MM.1S (cell line): ENCODE measurements at regions not wholly inside any gene's neighbourhood (a gene's known extent, or its start where the extent isn't known, plus 50 kb on each side); places are given as distances from the start of the nearest gene placed in this dataset.

ENCODE experiments used
- DNase-seq: peaks from one replicate; pipeline ENCODE4 v3.0.0-alpha.2; 2015
- H2AFZ ChIP-seq: fragments of 300-600 bp; sonication (generic); 2 replicates; pipeline ENCODE4 v1.6.0; 2016; ENCODE audit warnings: antibody characterized with exemption, low read length
- H3F3A ChIP-seq: fragments of 300-600 bp; sonication (generic); 2 replicates; pipeline ENCODE4 v1.6.1; 2016; ENCODE audit warnings: mild to moderate bottlenecking, antibody characterized with exemption, low read length, moderate library complexity, mixed read lengths; ENCODE audit not compliant: insufficient read depth
- H3K27ac ChIP-seq: fragments of 300-600 bp; sonication (generic); 2 replicates; pipeline ENCODE4 v1.5.1; 2016; ENCODE audit warnings: mild to moderate bottlenecking, low read length
- H3K27me3 ChIP-seq: fragments of 300-600 bp; sonication (generic); replicated peaks from 2 replicates; pipeline ENCODE4 v1.6.0; 2016; ENCODE audit warnings: low read length; ENCODE audit not compliant: insufficient read depth
- H3K36me3 ChIP-seq: fragments of 300-600 bp; sonication (generic); replicated peaks from 2 replicates; pipeline ENCODE4 v1.6.1; 2016; ENCODE audit warnings: mild to moderate bottlenecking, low read length, mixed read lengths; ENCODE audit not compliant: insufficient read depth
- H3K4me1 ChIP-seq: fragments of 300-600 bp; sonication (generic); 2 replicates; pipeline ENCODE4 v1.6.1; 2016; ENCODE audit warnings: low read length, mixed read lengths
- H3K4me2 ChIP-seq: fragments of 300-600 bp; sonication (generic); 2 replicates; pipeline ENCODE4 v1.6.0; 2016; ENCODE audit warnings: low read depth, low read length
- H3K4me3 ChIP-seq: fragments of 300-600 bp; sonication (generic); 2 replicates; pipeline ENCODE4 v1.5.1; 2016; ENCODE audit warnings: low read length, mixed read lengths
- H3K79me2 ChIP-seq: fragments of 300-600 bp; sonication (generic); 2 replicates; pipeline ENCODE4 v1.6.1; 2016; ENCODE audit warnings: mixed run types, low read length, mixed read lengths
- H3K9ac ChIP-seq: fragments of 300-600 bp; sonication (generic); 2 replicates; pipeline ENCODE4 v1.6.1; 2016; ENCODE audit warnings: low read length, mixed read lengths
- H3K9me2 ChIP-seq: fragments of 300-600 bp; sonication (generic); replicated peaks from 2 replicates; pipeline ENCODE4 v1.6.1; 2016; ENCODE audit warnings: mild to moderate bottlenecking, low read length, mixed read lengths; ENCODE audit not compliant: insufficient read depth
- H3K9me3 ChIP-seq: fragments of 300-600 bp; sonication (generic); replicated peaks from 2 replicates; pipeline ENCODE4 v1.6.1; 2016; ENCODE audit warnings: mild to moderate bottlenecking, low read length, mixed read lengths; ENCODE audit not compliant: insufficient read depth
- H4K20me1 ChIP-seq: fragments of 300-600 bp; sonication (generic); 2 replicates; pipeline ENCODE4 v1.6.1; 2016; ENCODE audit warnings: mild to moderate bottlenecking, low read length, moderate library complexity, mixed read lengths; ENCODE audit not compliant: insufficient read depth
- CTCF ChIP-seq: fragments of 300-600 bp; sonication (generic); IDR thresholded peaks from 2 replicates; pipeline ENCODE4 v1.5.1; 2016; ENCODE audit warnings: antibody characterized with exemption, low read length, mixed read lengths
- EZH2 ChIP-seq: fragments of 300-600 bp; sonication (generic); optimal IDR thresholded peaks from 2 replicates; pipeline ENCODE3; 2017; ENCODE audit warnings: low read depth, mild to moderate bottlenecking, antibody characterized with exemption, low read length, mixed read lengths
- EZH2phosphoT487 ChIP-seq: fragments of 300-600 bp; sonication (generic); IDR thresholded peaks from 2 replicates; pipeline ENCODE4 v1.6.1; 2018; ENCODE audit warnings: antibody characterized with exemption, low read length

GRCh38 chrX:9318213-9318612 lies 146.6 kb upstream of the TBL1X start:
- H3K27ac ChIP-seq: no peak overlapping the region
- H3F3A ChIP-seq: no peaks in the 10 kb centered on the region
- H3K36me3 ChIP-seq: no peaks in the 10 kb centered on the region
- H3K4me2 ChIP-seq: no peak overlapping the region
- H3K9ac ChIP-seq: no peak overlapping the region
- no peak overlapping the region for H2AFZ ChIP-seq
- no peaks in the 10 kb centered on the region for H3K79me2 ChIP-seq
- no peaks in the 10 kb centered on the region for H3K9me3 ChIP-seq
- no peak overlapping the region for H3K4me3 ChIP-seq
- H3K27me3 ChIP-seq: no peaks in the 10 kb centered on the region
- H3K9me2 ChIP-seq: no peaks in the 10 kb centered on the region
- no peak for DNase-seq
- H4K20me1 ChIP-seq: no peaks in the 10 kb centered on the region
- TF ChIP-seq EZH2phosphoT487 (no peak), CTCF (no peak), EZH2 (no peak)
- H3K4me1 ChIP-seq: no peaks in the 10 kb centered on the region

GRCh38 chrX:9318766-9319165 lies 146.1 kb upstream of the TBL1X start:
- Histone ChIP-seq H3F3A (no peaks in the 10 kb centered on the region), H3K36me3 (no peaks in the 10 kb centered on the region), H3K4me1 (no peaks in the 10 kb centered on the region), H3K27ac (no peak overlapping the region), H2AFZ (no peak overlapping the region), H3K9ac (no peak overlapping the region), H4K20me1 (no peaks in the 10 kb centered on the region), H3K9me3 (no peaks in the 10 kb centered on the region), H3K9me2 (no peaks in the 10 kb centered on the region), H3K4me2 (no peak overlapping the region), H3K27me3 (no peaks in the 10 kb centered on the region), H3K4me3 (no peak overlapping the region), H3K79me2 (no peaks in the 10 kb centered on the region)
- DNase-seq: no peak
- TF ChIP-seq EZH2: no peak
- no peak for TF ChIP-seq CTCF
- TF ChIP-seq EZH2phosphoT487: no peak

- no peak overlapping the region for H3K4me2 ChIP-seq
- TF ChIP-seq EZH2phosphoT487: no peak
- TF ChIP-seq CTCF: no peak
- TF ChIP-seq EZH2: no peak
Observed at GRCh38 chrX:9320940-9321339, 143.9 kb upstream of the TBL1X start.

More at GRCh38 chrX:9320940-9321339, 143.9 kb upstream of the TBL1X start:
- Histone ChIP-seq H3F3A (no peaks in the 10 kb centered on the region), H3K27ac (no peak overlapping the region), H3K36me3 (no peaks in the 10 kb centered on the region), H3K4me1 (no peaks in the 10 kb centered on the region), H3K9me2 (no peaks in the 10 kb centered on the region), H4K20me1 (no peaks in the 10 kb centered on the region), H2AFZ (no peak overlapping the region), H3K9ac (no peak overlapping the region), H3K79me2 (no peaks in the 10 kb centered on the region), H3K27me3 (no peaks in the 10 kb centered on the region), H3K9me3 (no peaks in the 10 kb centered on the region), H3K4me3 (no peak overlapping the region)
- no peak for DNase-seq
